ENCODE measurements at regions not wholly inside any gene's neighbourhood (a gene's known extent, or its start where the extent isn't known, plus 50 kb on each side); places are given as distances from the start of the nearest gene placed in this dataset.

GRCh38 chr5:164422400-164422799 is 917.0 kb downstream of the MAT2B start:
- no peak for DNase-seq

GRCh38 chr5:164431634-164432304 is 926.4 kb downstream of the MAT2B start:
- DNase-seq: no peak

- peak; percentile 7 for DNase-seq
These were observed 927.9 kb downstream of the MAT2B start for GRCh38 chr5:164433106-164433870.

- DNase-seq: peak; percentile 10
These were observed 930.2 kb downstream of the MAT2B start for GRCh38 chr5:164435576-164435975.

- no peak for DNase-seq
These were observed 934.4 kb downstream of the MAT2B start for GRCh38 chr5:164439799-164440198.

- no peak for DNase-seq
These were observed 944.0 kb downstream of the MAT2B start for GRCh38 chr5:164449460-164449859.

- no peak for DNase-seq
These were observed 960.6 kb downstream of the MAT2B start for GRCh38 chr5:164466033-164466432.

GRCh38 chr5:164470312-164470711 is 964.9 kb downstream of the MAT2B start:
- DNase-seq: peak; percentile 2

GRCh38 chr5:164472165-164472564 is 966.7 kb downstream of the MAT2B start:
- DNase-seq: no peak

GRCh38 chr5:164475339-164475977 is 970.0 kb downstream of the MAT2B start:
- DNase-seq: peak; percentile 9

- no peak for DNase-seq
These were observed 975.9 kb downstream of the MAT2B start for GRCh38 chr5:164481270-164481669.

GRCh38 chr5:164482351-164482750 is 976.9 kb downstream of the MAT2B start:
- no peak for DNase-seq

GRCh38 chr5:164484948-164485347 is 979.5 kb downstream of the MAT2B start:
- no peak for DNase-seq

GRCh38 chr5:164487939-164488338 is 982.5 kb downstream of the MAT2B start:
- no peak for DNase-seq

- no peak for DNase-seq
These were observed 992.1 kb downstream of the MAT2B start for GRCh38 chr5:164497311-164498064.

- DNase-seq: no peak
These were observed 993.0 kb downstream of the MAT2B start for GRCh38 chr5:164498438-164498837.

GRCh38 chr5:164500856-164501255 is 995.4 kb downstream of the MAT2B start:
- DNase-seq: no peak

GRCh38 chr5:164501344-164501743 is 995.9 kb downstream of the MAT2B start:
- no peak for DNase-seq

- DNase-seq: peak; percentile 59
These were observed 998.8 kb downstream of the MAT2B start for GRCh38 chr5:164504141-164504772.

GRCh38 chr5:164505791-164506190 is 1000.4 kb downstream of the MAT2B start:
- no peak for DNase-seq

- no peak for DNase-seq
These were observed 1012.8 kb downstream of the MAT2B start for GRCh38 chr5:164518067-164518740.

GRCh38 chr5:164518741-164519080 is 1013.3 kb downstream of the MAT2B start:
- no peak for DNase-seq
